LoVo (cell line): ENCODE measurements at regions not wholly inside any gene's neighbourhood (a gene's known extent, or its start where the extent isn't known, plus 50 kb on each side); places are given as distances from the start of the nearest gene placed in this dataset.
A peak's percentile ranks its signal among the peaks of the same experiment; 100 is the strongest.

Source experiments
- DNase-seq: peaks from one replicate; pipeline ENCODE4 v3.0.0-alpha.2; 2016; ENCODE audit warnings: low spot score

DNA sequence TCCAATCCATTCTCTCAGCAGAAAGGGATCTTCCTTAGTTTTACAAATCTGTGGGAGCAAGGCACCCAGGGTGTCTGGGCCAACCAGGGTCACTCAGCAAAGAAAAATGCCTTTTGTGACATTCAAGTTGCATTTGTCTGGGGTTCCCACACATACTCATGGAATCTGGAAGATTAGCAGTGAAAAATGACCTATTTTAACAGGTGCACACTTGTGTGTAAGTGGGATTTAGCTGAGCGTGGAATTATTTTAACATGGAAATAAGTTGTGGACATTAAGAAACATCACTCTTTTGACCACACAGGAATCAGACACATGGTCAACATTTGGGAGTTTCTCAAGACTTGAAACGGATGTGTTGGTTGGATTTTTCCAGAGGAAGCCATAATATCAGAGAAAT lies 234.9 kb downstream of the OPA1 start:
- DNase-seq, result no peak

DNA sequence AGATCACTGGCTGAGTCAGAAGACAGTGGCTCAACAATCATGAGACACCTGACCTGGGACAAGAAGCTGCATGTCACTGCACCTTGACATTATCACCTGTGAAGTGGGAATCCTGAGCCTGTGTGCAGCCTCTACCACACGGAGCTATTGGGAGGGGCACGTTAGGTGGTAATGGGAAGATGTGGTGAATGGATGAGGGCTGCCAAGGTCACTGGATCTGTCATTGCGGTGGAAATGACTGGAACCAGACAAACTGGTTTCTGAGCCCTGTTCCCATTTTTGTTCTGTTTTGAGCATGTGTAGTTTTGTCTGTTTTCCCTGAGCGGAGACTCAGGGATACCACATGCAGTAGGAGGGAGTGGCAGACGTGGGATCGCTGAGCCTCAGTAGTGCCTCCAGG lies 235.5 kb downstream of the OPA1 start:
- DNase-seq, result no peak

DNA sequence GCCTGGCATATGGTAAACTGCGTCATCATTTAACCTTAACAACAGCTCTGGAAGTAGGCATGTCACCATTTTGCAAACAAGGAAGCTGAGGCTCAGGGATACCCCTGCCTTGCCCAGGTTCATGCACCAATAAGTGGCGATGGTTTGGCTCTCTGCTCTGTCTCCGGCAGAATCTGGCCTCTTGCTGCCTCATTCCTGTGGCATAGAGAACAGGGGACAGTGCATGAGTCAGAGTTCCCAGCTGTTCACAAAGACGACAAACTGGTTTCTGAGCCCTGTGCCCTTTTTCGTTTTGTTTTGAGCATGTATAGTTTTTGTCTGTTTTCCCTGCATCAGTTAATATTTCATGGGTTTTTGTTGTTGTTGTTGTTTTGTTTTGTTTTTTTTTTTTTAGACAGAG lies 236.8 kb downstream of the OPA1 start:
- peak; percentile 49 for DNase-seq

DNA sequence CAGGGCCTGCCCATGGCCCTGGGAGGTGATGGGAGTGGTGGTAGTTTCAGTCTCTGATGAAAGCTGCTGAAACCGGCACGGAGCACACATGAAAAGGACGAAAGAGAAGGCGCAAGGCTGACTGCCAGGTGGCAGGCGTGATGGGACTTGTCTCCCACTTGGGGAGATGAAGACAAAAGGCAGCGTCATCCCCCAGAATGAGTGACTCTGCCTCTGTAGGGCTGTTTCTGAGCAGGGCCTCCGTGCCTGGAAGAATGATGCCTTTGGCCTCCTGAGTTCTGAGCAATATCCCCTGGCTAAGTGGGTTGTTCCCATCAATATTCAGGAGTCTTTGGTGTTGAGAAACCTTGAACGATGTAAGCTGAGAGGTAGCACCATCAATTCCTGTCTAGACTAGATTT lies 237.8 kb downstream of the OPA1 start:
- no peak for DNase-seq

DNA sequence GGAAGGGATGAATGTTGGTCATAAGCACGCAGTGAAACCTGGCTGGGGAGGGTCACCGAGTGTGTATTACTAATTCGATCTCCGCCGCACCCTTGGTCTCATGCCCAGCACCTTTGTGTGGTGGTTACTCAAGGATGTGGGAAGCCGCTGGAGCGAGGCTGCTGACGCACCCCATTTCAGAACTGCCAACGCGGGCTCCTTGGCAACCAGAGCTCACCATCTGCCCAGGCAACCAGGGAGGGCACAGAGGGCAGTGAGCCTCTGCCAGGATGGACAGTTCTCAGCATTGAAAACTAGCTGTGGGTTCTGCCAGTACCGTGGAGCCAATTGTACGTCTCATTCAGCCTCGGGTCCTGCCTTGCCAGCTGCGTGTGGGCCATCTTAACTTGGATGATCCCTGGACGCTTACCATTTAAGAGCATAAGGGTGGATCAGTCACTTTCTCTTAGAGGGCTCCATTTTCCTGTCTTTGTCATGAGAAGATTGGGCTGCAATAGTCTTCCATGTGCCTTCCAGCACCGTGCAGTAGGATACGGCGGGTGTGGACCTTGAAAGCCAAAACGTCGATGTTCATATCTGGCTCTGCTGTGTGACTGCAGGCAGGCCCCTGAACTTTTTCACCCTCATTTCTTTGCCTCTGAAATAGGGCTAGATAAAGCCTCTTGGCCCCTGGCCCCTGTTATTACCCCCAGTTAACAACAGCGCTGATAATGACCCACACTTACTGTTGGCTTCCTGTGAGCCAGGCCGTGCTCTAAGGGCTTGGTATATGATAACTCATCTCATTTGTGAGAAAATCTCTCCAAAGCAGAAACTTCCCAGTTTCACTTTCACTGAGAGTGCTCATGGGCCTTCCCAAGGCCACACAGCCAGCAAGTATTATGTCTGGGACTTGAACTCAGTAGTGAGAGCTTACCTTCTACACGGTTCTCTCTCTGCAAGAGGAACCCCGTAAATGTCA lies 238.8 kb downstream of the OPA1 start:
- no peak for DNase-seq

DNA sequence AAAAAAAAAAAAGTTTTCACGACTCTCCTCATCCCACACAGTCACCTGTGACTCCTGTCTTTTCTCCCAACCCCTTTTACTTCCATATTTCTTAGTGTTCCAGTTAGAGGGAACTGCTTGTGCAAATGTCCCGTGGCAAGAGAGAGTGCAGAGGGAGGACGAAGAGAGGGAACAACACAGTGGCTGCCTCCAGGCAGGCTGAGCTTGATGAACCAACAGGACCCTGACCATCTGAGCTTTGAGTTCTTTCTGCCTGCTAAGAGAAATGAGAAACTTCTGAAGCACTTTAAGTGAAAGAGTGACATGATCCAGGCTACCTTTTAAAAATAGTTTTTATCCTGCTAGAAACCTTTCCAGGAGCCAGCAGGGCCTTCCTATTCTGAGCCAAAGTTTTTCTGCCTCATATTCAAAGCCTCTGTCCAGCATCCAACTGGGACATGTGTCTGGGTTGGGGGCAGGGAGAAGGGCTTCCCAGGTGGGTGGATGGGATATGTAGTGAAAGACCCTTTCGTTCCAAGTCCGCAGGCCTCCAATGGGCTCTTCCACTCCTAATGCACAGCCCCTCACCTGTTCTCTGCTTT lies 239.9 kb downstream of the OPA1 start:
- DNase-seq, result no peak

DNA sequence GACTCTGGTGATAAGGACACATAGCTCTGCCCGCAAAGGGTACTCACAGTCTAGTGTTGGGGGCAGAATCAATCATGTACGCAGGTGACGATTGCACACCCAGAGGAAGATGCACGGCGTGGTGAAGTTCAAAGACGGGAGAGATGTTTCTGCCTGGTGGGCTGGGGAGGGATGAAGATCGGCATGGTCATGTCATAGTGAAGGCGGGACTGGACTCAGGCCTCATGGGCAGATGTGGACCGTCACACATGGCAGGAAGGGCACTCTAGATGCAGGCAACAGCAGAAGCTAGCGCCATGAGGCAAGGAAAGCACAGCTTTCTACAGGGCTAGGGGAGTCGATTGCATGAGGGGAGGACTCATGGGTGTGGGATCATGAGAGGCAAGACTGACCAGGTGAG lies 240.6 kb downstream of the OPA1 start:
- DNase-seq, result no peak

DNA sequence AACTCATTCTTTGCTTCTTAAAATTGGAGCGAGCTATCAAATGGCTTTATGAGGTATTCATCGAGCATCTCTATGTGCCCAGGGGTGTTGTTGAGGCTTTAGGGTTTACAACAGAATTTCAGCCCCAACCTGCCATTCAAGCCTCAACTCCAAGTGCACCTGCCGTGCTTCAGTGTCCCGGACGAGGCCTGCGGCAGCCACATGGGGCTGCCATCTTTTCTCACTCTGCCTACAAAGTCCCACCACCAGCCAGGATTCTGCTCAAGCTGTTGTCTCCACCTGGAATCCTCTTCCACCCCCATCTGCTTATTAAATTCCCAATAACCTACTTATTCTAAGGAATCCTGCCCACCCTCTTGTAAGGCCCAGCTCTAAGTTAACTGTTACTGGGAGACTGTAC lies 242.4 kb downstream of the OPA1 start:
- no peak for DNase-seq

DNA sequence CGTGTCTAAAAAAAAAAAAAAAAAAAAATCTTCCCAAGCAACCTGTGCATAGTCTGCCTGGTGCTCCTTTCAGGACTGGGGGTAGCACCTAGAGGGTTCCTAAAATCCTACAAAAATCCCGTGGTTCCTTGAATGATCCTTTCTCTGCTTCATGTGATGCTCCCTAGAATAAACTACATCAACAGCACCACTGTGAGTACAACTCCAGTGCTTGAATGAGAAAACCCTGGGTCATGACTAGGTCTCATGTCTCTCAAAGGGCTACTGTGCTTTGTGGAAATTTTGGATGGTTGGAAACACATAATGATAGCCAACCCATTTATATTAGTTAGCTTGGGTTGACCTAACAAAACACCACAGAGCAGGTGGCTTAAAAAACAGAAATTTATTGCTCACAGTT lies 243.5 kb downstream of the OPA1 start:
- no peak for DNase-seq

DNA sequence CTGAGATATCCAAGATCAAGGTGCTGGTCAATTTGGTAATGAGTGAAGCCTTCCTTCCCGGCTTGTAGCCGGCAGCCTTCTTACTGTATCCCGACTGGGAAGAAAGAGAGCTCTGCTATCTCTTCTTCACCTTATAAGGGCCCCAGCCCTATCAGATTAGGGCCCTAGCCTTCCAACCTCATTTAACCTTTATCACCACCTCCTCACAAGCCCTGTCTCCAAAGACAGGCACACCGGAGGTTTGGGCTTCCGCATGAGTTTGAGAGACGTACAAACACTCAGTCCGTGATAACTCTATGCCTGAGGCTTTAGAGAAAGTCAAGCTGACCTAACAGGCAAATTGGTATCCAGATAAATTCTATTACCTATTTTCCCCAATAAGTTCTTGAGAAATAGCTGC lies 243.9 kb downstream of the OPA1 start:
- DNase-seq, result no peak

DNA sequence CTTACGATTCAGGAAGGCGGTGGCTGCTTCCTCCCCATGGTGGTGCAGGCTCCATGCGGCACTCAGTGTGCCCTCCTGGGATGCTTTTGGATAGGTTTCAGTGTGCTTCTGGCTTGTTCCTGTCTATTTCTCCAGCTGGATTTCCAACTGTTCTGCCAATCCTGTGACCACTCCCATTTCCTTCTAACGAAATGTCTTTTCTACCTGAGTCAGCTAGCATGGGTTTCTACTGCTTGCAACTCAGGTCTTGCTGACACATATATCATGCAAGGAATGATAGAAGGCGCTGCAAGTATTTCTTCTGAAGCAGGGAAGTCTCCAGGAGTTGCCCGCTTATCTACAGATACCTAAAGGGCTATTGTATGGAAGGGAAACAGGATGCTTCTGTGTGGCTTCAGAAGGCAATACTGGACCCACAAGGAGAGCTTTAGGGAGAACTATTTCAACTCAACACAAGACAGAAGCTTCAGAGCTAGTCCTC lies 244.4 kb downstream of the OPA1 start:
- no peak for DNase-seq

DNA sequence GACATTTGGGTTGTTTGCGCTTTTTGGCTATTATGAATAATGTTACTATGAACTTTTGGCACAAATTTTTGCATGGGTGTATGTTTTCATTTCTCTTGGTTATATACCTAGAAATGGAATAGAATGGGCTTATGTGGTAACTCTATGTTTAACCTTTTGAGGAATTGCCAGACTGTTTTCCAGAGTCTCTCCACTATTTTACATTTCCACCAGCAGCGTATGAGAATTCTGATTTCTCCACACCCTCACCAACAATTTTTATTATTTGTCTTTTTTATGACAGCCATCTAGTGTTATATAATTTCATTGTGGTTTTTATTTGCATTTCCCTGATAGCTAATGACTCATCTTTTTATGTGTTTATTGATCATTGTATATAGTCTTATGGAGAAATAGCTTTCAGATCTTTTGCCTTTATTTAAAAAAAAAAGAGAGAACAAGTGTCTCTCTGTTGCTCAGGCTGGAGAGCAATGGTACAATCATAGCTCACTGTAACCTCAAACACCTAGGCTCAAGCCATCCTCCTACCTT lies 247.2 kb downstream of the OPA1 start:
- peak; percentile 73 for DNase-seq

DNA sequence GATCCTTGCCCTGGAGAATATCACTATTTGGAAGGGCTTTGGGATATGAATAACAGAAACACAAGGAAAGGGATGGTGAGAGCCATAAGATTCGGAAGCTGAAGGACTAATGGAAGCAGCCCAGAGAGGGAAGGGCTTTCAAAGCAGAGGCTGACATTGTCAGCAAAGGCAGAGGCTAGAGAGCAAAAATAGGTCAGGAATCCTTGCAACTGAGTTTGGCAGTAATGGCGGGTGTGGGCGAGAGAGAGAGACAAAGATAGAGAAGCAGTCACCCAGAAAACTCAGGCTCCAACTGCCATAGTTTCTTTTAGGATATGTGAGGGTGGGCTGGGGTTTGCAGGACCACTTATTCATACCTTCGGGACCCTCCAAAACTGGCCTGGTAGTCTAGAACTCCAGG lies 248.6 kb downstream of the OPA1 start:
- DNase-seq, result no peak

DNA sequence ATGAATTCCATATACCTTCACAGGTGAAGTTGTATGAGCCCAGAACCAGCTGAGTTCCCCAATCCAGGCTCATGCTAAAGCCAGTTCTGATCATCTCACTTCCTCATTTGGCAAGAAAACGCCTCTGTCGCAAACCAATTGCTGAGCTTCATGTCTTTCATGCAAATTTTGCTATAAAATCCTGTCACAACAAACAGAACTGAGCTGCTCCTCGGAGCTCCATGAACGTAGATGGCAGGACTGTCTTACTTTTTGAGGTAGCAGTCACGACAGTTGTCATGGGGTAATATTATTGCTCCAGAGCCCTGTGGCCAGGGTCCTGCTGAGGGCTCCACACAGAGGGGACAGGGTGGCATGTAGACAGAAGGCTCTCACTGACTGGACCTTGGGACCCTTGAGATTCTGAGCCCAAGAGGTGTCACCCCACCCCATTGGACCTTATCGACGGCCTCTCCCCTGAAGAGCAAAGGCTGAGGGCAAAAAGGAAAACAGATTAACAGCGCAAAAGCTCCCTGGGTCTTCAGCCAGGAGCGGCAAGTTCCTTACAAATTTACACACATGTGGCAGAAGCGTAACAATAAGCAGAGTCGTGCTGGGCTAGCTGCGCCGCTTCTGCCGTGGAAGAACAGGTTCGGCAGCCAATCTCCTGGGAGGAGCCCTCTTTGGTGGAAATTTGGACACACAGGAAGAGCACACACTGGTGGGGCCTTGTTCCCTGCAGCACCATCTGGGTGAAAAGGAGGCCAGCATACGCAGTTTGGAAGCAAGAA lies 249.2 kb downstream of the OPA1 start:
- DNase-seq, result no peak

DNA sequence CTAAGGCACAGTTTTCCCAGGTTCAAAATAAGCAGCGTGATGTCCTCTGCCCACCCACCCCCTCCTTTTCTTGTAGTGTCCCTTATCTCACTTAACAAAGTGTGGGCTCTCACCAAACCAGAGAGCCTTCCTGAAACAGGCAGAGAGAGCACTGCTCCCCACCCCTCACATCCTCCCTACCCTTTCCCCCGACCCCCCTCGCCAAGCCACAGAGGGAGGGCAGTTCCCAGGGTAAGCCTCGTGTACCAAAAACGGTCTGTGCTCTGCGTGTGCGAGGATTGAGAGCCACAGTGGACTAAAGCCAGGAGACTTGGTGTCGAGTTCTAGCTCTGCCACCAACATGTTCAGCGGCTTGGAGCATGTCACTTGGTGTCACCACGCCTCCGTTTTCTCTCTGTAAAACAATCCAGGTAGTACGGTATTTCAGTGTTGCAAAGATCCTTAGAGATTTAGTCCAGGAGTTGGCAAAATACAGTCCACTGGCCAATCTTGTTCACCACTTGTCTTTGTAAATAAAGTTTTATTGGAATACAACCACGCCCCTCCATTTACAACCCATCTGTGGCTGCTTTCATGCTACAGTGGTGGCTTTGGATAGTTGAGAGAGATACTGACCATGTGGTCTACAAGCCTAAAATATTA lies 249.9 kb downstream of the OPA1 start:
- DNase-seq, result peak; percentile 38

DNA sequence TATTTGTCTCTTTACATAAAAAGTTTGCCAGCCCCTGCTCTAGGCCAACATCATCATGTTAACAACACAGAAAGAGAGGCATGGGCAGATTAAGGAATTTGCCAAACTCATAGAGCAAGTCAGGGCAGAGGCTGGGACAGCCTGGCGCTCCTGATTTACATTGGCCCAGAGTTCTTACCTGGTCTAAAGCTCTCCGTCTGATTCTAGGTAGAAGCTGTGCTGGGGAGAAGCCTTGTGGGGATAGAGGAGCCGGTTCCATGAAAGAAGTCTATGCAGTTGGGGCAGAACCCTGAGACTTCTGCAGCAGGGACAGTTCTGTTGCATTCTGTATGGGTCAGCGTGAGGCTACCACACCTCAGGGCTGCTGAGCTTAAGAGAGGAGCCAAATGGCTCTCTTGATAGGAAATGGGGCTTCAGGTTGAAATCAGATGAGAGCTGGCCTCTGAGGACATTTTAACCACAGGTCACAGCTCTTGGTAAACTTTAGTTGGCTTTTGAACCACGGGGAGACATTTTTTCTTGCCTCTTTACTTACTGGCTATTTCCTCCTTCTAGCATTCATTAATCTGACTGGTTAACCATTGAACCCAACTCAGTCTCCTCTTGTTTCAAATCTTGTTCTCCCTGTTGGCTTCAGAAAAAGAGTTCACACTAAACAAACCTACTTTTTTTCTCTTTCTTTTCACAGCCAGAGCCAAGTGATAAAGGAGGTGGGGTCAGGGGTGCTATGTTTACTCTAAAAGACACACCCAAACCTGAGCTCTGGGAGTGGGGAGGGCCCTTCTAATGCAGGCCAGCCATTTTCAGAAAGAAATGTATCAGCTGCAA lies 250.7 kb downstream of the OPA1 start:
- peak; percentile 87 for DNase-seq

DNA sequence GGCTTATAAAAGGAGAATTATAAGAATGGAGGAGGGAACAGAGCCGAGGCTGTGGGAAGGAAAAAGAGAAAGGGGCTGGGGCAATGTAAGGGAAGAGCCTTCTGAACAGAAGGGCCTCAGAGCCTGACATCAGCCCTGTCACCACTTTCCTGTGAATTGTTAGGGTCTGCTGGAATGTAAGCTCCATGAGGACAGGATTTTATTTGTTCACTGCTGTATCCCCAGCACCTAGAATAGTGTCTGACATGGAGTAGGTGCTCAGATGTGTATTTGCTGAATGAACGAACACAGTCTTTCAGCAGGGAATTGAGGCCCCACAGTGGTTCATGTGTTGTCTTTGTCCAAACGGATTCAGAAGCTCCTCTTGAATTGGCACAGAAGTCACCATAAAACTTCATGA lies 251.5 kb downstream of the OPA1 start:
- no peak for DNase-seq

DNA sequence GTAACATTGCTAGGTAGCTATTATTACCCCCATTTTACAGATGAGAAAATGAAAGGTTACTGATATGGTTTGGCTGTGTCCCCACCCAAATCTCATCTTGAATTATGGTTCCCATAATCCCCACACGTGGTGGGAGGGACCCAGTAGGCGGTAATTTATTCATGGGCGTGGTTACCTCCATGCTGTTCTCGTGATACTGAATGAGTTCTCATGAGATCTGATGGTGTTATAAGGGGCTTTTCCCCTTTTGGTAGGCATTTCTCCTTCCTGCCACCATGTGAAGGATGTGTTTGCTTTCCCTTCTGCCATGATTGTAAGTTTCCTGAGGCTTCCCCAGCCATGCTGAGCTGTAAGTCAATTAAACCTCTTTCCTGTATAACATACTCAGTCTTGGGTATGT lies 252.1 kb downstream of the OPA1 start:
- no peak for DNase-seq

DNA sequence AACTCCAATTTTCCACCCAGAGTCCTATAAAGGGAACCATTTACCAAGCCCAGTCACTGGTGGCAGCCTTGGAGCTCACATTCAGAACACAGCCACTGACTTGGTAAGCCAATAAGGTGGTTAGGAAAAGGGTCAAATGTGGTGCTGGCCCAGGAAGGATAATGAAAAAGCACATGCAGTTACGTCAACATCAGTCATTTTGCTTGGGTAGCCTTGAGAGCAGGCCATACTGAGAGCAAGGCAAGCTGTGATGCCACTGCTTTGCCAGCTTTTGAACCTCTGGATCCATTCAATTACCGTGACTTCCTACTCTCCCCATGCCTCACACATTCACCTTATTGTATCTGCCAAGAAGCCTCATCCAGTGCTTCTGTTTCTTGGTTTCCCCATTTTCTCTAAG lies 253.6 kb downstream of the OPA1 start:
- no peak for DNase-seq

DNA sequence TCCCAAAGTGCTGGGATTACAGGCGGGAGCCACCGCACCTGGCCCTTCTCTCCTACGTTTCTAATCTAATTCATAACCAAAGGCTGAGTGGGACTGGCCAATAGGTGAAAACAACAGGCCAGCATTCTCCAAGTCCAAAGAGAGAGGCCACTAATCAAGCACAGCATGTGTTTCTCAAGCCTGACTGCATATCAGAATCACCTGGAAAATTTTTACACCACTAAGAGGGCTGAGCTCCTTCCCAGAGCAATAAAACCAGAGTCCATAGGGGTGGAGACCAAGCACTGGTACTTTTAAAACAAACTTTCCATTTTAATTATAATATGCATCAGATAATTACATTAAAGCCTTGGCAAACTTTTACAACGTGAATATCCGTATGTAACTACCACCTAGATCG lies 254.4 kb downstream of the OPA1 start:
- DNase-seq, result peak; percentile 48

DNA sequence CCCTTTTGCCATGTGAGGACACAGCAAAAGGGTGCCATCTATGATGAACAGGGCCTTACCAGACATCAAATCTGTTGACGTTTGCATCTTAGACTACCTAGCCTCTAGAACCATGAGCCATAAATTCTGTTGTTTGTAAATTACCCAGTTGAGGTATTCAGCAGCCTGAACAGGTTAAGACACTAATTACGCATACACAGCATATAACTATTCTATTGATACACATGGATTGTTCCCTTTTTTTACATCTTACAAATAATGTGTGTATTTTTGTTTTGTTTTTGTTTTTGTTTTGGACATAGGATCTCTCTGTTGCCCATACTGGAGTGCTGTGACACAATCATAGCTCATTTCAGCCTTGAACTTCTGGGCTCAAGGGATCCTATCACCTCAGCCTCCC lies 255.5 kb downstream of the OPA1 start:
- no peak for DNase-seq
